ENCODE measurements at regions not wholly inside any gene's neighbourhood (a gene's known extent, or its start where the extent isn't known, plus 50 kb on each side); places are given as distances from the start of the nearest gene placed in this dataset.
"Not testable (repeated sequence)": the region's sequence is repeated elsewhere in the genome, so short reads cannot be mapped to it uniquely, and the experiment has no call there.

DNA sequence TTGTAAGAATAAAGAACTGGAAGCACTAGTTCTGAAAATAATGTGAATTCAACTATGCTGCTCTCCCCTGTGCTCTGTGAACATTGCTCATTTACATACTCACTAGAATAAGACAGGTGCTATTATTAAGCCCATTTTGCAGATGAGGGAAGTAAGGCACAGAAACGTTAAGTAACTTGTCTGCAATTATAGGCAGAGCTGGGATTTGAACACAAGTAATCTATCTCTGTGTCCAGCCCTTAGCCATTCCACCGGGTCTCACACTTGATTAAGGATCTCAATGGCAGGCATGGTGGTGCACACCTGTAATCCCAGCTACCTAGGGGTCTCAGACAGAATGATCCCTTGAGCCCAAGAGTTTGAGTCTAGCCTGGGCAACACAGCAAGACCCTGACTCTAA is 357.7 kb downstream of the CD83 start:
- H3K4me3 ChIP-seq (ENCODE audit: low read depth, low read length), result no peak overlapping the region
- DNase-seq (ENCODE audit: low read depth, low spot score), result no peak
- TF ChIP-seq, protein P1, sequence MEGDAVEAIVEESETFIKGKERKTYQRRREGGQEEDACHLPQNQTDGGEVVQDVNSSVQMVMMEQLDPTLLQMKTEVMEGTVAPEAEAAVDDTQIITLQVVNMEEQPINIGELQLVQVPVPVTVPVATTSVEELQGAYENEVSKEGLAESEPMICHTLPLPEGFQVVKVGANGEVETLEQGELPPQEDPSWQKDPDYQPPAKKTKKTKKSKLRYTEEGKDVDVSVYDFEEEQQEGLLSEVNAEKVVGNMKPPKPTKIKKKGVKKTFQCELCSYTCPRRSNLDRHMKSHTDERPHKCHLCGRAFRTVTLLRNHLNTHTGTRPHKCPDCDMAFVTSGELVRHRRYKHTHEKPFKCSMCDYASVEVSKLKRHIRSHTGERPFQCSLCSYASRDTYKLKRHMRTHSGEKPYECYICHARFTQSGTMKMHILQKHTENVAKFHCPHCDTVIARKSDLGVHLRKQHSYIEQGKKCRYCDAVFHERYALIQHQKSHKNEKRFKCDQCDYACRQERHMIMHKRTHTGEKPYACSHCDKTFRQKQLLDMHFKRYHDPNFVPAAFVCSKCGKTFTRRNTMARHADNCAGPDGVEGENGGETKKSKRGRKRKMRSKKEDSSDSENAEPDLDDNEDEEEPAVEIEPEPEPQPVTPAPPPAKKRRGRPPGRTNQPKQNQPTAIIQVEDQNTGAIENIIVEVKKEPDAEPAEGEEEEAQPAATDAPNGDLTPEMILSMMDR (IDR thresholded peaks at IDR 0.05; ENCODE audit: low read depth, low read length), result no peak
- in situ Hi-C loops (cut with HindIII; ENCODE audit: low sequenced_read_pairs), result no loop called here

GRCh38 chr6:14476793-14477531 is 359.4 kb downstream of the CD83 start:
- in situ Hi-C loops (cut with HindIII; ENCODE audit: low sequenced_read_pairs), result no loop called here
- H3K4me3 ChIP-seq (ENCODE audit: low read depth, low read length), result no peak overlapping the region
- TF ChIP-seq, protein P1 (IDR thresholded peaks at IDR 0.05; ENCODE audit: low read depth, low read length), result no peak
- peak; percentile 81 for DNase-seq (ENCODE audit: low read depth, low spot score)

DNA sequence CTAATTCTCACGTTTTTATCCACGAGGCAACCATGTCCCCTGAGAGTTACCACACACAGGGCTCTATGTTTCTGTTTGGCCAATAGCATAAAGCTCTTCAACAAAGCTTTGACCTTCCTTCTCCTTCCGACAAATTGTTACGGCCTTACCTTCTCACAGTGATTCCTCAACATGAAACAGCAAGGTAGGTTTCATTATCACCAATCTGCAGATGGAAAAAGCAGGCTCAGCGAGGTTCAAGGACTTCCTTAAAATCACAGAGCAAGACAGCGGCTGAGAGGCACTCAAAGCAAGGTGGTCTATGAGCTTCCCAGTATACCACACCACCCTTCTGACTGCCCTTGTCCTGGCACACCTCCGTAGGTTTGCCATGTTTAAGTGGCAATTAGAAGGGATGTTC is 360.0 kb downstream of the CD83 start:
- no peak overlapping the region for H3K4me3 ChIP-seq (ENCODE audit: low read depth, low read length)
- in situ Hi-C loops (cut with HindIII; ENCODE audit: low sequenced_read_pairs), result no loop called here

DNA sequence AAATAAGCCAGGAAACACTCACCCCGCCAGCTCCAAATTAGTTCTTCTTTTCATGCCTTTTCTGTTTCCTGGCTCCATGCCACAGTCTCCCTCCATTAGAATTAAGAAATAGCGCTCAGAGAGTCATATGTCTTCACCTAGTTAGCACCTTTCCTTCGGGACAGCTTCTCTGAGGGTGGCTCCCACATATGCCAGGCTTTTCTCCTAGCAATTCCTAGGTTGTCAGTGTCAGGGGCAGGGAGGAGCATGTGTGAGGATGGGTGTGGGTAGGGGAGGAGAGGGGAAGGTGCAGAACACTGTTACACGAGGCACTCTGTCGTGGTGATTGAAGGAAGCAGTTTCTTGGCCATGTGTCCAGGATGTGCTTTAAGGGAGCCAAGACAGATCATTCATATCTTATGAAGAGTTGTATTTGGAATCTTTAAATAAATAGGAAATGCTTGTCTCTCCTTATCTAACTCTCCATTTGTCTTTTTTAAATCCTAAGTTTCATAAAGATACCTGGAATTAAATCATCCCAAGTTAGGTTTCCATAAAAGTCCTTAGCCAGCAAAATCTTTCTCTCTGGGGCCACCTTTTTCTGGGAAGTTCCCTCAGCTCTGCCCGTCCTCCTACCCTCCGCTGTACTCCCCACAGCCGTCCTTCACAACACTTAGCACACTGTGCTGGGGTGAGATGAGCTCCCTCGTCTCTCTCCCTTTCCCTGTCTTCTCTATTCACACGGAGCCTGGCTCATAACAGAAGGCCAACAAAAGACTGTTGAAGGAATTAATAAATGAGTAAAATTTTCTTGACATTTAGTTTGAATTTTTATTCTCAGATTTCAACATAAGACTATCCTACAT is 361.0 kb downstream of the CD83 start:
- H3K4me3 ChIP-seq (ENCODE audit: low read depth, low read length), result no peak overlapping the region
- in situ Hi-C loops (cut with HindIII; ENCODE audit: low sequenced_read_pairs), result no loop called here
- TF ChIP-seq, protein P1 (IDR thresholded peaks at IDR 0.05; ENCODE audit: low read depth, low read length), result no peak
- DNase-seq (ENCODE audit: low read depth, low spot score), result no peak

More for the DNA sequence above, 360.0 kb downstream of the CD83 start:
- no peak for DNase-seq (ENCODE audit: low read depth, low spot score)
- TF ChIP-seq, protein P1 (IDR thresholded peaks at IDR 0.05; ENCODE audit: low read depth, low read length), result no peak

DNA sequence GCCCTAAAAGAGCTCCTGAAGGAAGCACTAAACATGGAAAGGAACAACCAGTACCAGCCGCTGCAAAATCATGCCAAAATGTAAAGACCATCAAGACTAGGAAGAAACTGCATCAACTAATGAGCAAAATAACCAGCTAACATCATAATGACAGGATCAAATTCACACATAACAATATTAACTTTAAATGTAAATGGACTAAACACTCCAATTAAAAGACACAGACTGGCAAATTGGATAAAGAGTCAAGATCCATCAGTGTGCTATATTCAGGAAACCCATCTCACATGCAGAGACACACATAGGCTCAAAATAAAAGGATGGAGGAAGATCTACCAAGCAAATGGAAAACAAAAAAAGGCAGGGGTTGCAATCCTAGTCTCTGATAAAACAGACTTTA is 364.4 kb downstream of the CD83 start:
- H3K4me3 ChIP-seq (ENCODE audit: low read depth, low read length); DNase-seq (ENCODE audit: low read depth, low spot score); in situ Hi-C loops (cut with HindIII; ENCODE audit: low sequenced_read_pairs): not testable (repeated sequence)

DNA sequence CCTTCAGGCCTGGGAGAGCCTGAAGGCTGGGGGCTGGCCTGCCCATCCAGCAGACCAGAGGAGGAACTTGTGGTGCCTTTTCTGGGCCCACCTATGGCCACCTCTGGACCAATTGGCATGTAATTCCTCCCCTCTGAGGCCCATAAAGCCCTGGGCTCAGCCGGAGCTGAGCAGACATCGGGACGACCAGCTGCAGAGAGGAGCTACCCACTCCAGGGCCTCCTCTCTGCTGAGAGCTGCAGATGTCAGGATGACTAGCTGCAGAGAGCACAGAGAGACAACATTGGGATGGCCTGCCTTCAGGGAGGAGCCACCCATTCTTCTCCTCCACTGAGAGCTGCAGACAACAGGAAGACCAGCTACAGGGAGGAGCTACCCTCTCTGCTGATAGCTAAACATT is 370.1 kb downstream of the CD83 start:
- no peak overlapping the region for H3K4me3 ChIP-seq (ENCODE audit: low read depth, low read length)
- in situ Hi-C loops (cut with HindIII; ENCODE audit: low sequenced_read_pairs), result no loop called here
- no peak for DNase-seq (ENCODE audit: low read depth, low spot score)
- TF ChIP-seq, protein P1 (IDR thresholded peaks at IDR 0.05; ENCODE audit: low read depth, low read length), result no peak

DNA sequence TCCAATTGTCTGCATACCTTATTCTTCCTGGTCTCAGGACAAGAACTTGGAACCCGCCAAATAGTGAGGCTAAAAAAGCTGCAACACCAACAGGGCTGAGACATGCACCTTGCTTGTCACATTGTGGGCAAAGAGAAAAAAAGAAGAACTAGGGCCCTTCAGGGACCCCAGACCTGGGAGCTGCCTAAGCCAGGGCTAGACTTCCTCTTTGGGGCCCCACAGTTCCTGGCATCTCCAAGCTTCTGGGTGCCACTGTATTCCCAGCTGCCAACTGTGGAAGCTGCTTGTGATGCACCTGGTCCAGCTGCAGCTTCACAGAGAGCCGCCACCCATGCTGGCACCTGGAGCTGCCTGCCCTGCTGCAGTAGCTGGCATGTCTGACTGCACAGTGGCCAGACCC is 370.6 kb downstream of the CD83 start:
- H3K4me3 ChIP-seq (ENCODE audit: low read depth, low read length), result no peak overlapping the region
- TF ChIP-seq, protein P1 (IDR thresholded peaks at IDR 0.05; ENCODE audit: low read depth, low read length), result no peak
- in situ Hi-C loops (cut with HindIII; ENCODE audit: low sequenced_read_pairs), result no loop called here
- DNase-seq (ENCODE audit: low read depth, low spot score), result no peak

Data from astrocyte of the spinal cord (primary cell).